Daoy (cell line): ENCODE measurements at regions not wholly inside any gene's neighbourhood (a gene's known extent, or its start where the extent isn't known, plus 50 kb on each side); places are given as distances from the start of the nearest gene placed in this dataset.

Source experiments
- DNase-seq: peaks from one replicate; pipeline ENCODE4 v3.0.0-alpha.2; 2015; ENCODE audit warnings: low read depth

GRCh38 chr3:65233561-65233960 lies 545.8 kb upstream of the ADAMTS9 start:
- DNase-seq, result peak; percentile 37

GRCh38 chr3:65231544-65231943 lies 543.7 kb upstream of the ADAMTS9 start:
- DNase-seq, result no peak

GRCh38 chr3:65230261-65231139 lies 542.7 kb upstream of the ADAMTS9 start:
- peak; percentile 32 for DNase-seq

- no peak for DNase-seq
Measured at GRCh38 chr3:65226287-65226686, 538.5 kb upstream of the ADAMTS9 start.

GRCh38 chr3:65210026-65210814 lies 522.4 kb upstream of the ADAMTS9 start:
- DNase-seq, result no peak

GRCh38 chr3:65202395-65202794 lies 514.6 kb upstream of the ADAMTS9 start:
- DNase-seq, result no peak

- DNase-seq, result no peak
Measured at GRCh38 chr3:65201926-65202325, 514.1 kb upstream of the ADAMTS9 start.

- no peak for DNase-seq
Measured at GRCh38 chr3:65200310-65200970, 512.6 kb upstream of the ADAMTS9 start.

- DNase-seq, result no peak
Measured at GRCh38 chr3:65196663-65197062, 508.9 kb upstream of the ADAMTS9 start.

- DNase-seq, result no peak
Measured at GRCh38 chr3:65195211-65196006, 507.6 kb upstream of the ADAMTS9 start.

GRCh38 chr3:65194744-65195143 lies 506.9 kb upstream of the ADAMTS9 start:
- no peak for DNase-seq

- no peak for DNase-seq
Measured at GRCh38 chr3:65194047-65194714, 506.4 kb upstream of the ADAMTS9 start.

GRCh38 chr3:65193531-65193930 lies 505.7 kb upstream of the ADAMTS9 start:
- DNase-seq, result no peak

- no peak for DNase-seq
Measured at GRCh38 chr3:65190111-65190510, 502.3 kb upstream of the ADAMTS9 start.

GRCh38 chr3:65186268-65186667 lies 498.5 kb upstream of the ADAMTS9 start:
- DNase-seq, result no peak

GRCh38 chr3:65182682-65183081 lies 494.9 kb upstream of the ADAMTS9 start:
- DNase-seq, result no peak

GRCh38 chr3:65182085-65182484 lies 494.3 kb upstream of the ADAMTS9 start:
- DNase-seq, result no peak

- no peak for DNase-seq
Measured at GRCh38 chr3:65181391-65181871, 493.6 kb upstream of the ADAMTS9 start.

- peak; percentile 49 for DNase-seq
Measured at GRCh38 chr3:65178703-65179102, 490.9 kb upstream of the ADAMTS9 start.

GRCh38 chr3:65177960-65178376 lies 490.2 kb upstream of the ADAMTS9 start:
- no peak for DNase-seq

GRCh38 chr3:65174713-65175112 lies 486.9 kb upstream of the ADAMTS9 start:
- DNase-seq, result no peak
